HEK293 (cell line): ENCODE measurements at regions not wholly inside any gene's neighbourhood (a gene's known extent, or its start where the extent isn't known, plus 50 kb on each side); places are given as distances from the start of the nearest gene placed in this dataset.

Source experiments
- CTCF ChIA-PET: fragments of 350-600 bp; formaldehyde crosslinking; extraction: SDS; loops from one replicate; lab custom pipeline; 2021; ENCODE audit warnings: antibody characterized with exemption; lab: Yijun Ruan, JAX
- POLR2A ChIA-PET: fragments of 300-600 bp; formaldehyde crosslinking; extraction: SDS; loops from one replicate; lab custom pipeline; 2020; ENCODE audit warnings: antibody characterized with exemption, inconsistent platforms; lab: Yijun Ruan, JAX
- H3K27ac ChIP-seq: fragments of 200-500 bp; sonication (Bioruptor generic); 2 replicates; pipeline ENCODE4 v1.5.1; 2014; ENCODE audit warnings: low read depth, low read length, control low read depth, inconsistent platforms; ENCODE audit errors: extremely low read depth
- H3K36me3 ChIP-seq, 2 experiments: fragments of 200-500 bp in 1 of 2; sonication (Bioruptor generic) in 1 of 2; 1 replicate in 1 of 2; 2 replicates in 1 of 2; pipeline ENCODE4 v1.5.1; 2014 to 2017; ENCODE audit warnings: inconsistent platforms in 2 of 2, low read length in 2 of 2; ENCODE audit not compliant: control insufficient read depth in 2 of 2, insufficient read depth in 1 of 2
- H3K4me1 ChIP-seq: fragments of 200-500 bp; sonication (Bioruptor generic); 2 replicates; pipeline ENCODE4 v1.5.1; 2014; ENCODE audit warnings: mild to moderate bottlenecking, low read length, inconsistent platforms; ENCODE audit not compliant: control insufficient read depth, insufficient read depth
- H3K4me3 ChIP-seq: 2 replicates; pipeline ENCODE4 v1.5.1; 2011; ENCODE audit warnings: low read depth, mild to moderate bottlenecking, control low read depth, low read length, moderate library complexity
- H3K9me3 ChIP-seq: fragments of 200-500 bp; sonication (Bioruptor generic); 2 replicates; pipeline ENCODE4 v1.5.1; 2014; ENCODE audit warnings: low read depth, low read length, inconsistent platforms; ENCODE audit not compliant: control insufficient read depth, insufficient read depth
- GLI2 ChIP-seq: fragments of 450-650 bp; formaldehyde crosslinking; IDR thresholded peaks from 2 replicates; pipeline ENCODE4; 2017; ENCODE audit warnings: missing biosample characterization, missing genetic modification characterization, low read depth, borderline replicate concordance
- KLF7 ChIP-seq: fragments of 450-650 bp; formaldehyde crosslinking; IDR thresholded peaks from 2 replicates; pipeline ENCODE4 v1.5.1; 2016; ENCODE audit warnings: missing biosample characterization, missing genetic modification characterization, borderline replicate concordance
- TRIM28 ChIP-seq: IDR thresholded peaks from 2 replicates; pipeline ENCODE4 v1.6.1; 2011; ENCODE audit warnings: low read length, control low read depth, borderline replicate concordance
- ZFHX2 ChIP-seq: fragments of 450-650 bp; formaldehyde crosslinking; conservative IDR thresholded peaks from 2 replicates; pipeline ENCODE4 v1.5.1; 2016; ENCODE audit warnings: missing biosample characterization, missing genetic modification characterization
- ZFP37 ChIP-seq: fragments of 450-650 bp; formaldehyde crosslinking; IDR thresholded peaks from 2 replicates; pipeline ENCODE4 v1.5.1; 2016; ENCODE audit warnings: missing biosample characterization, missing genetic modification characterization
- ZNF10 ChIP-seq: fragments of 450-650 bp; formaldehyde crosslinking; IDR thresholded peaks from 2 replicates; pipeline ENCODE4 v1.5.1; 2017; ENCODE audit warnings: missing biosample characterization, missing genetic modification characterization
- ZNF114 ChIP-seq: fragments of 450-650 bp; formaldehyde crosslinking; IDR thresholded peaks from 2 replicates; pipeline ENCODE4 v1.5.0; 2017; ENCODE audit warnings: missing biosample characterization, missing genetic modification characterization
- ZNF169 ChIP-seq: fragments of 450-650 bp; formaldehyde crosslinking; IDR thresholded peaks from 2 replicates; pipeline ENCODE4 v1.5.1; 2016; ENCODE audit warnings: missing biosample characterization, missing genetic modification characterization
- ZNF202 ChIP-seq: fragments of 450-650 bp; formaldehyde crosslinking; IDR thresholded peaks from 2 replicates; pipeline ENCODE4 v1.5.1; 2016; ENCODE audit warnings: missing biosample characterization, missing genetic modification characterization, borderline replicate concordance
- ZNF24 ChIP-seq: fragments of 450-650 bp; formaldehyde crosslinking; IDR thresholded peaks from 2 replicates; pipeline ENCODE4 v1.5.1; 2016; ENCODE audit warnings: missing biosample characterization, missing genetic modification characterization
- ZNF341 ChIP-seq: fragments of 450-650 bp; formaldehyde crosslinking; IDR thresholded peaks from 2 replicates; pipeline ENCODE4; 2016; ENCODE audit warnings: low read depth, missing biosample characterization, missing genetic modification characterization
- ZNF394 ChIP-seq: fragments of 450-650 bp; formaldehyde crosslinking; IDR thresholded peaks from 2 replicates; pipeline ENCODE4 v1.5.1; 2016; ENCODE audit warnings: missing biosample characterization, missing genetic modification characterization, mild to moderate bottlenecking, moderate library complexity, borderline replicate concordance
- ZNF518A ChIP-seq: fragments of 450-650 bp; formaldehyde crosslinking; conservative IDR thresholded peaks from 2 replicates; pipeline ENCODE4 v1.5.1; 2016; ENCODE audit warnings: low read depth, missing biosample characterization, missing genetic modification characterization
- ZNF664 ChIP-seq: fragments of 450-650 bp; formaldehyde crosslinking; IDR thresholded peaks from 2 replicates; pipeline ENCODE4 v1.5.1; 2016; ENCODE audit warnings: missing biosample characterization, missing genetic modification characterization
- TF ChIP-seq, protein P1 (sequence below): fragments of 450-650 bp; formaldehyde crosslinking; IDR thresholded peaks from 2 replicates; pipeline ENCODE4 v1.5.1; 2016; ENCODE audit warnings: missing biosample characterization, missing genetic modification characterization
- TF ChIP-seq, protein P2 (sequence below): fragments of 450-650 bp; formaldehyde crosslinking; IDR thresholded peaks from 2 replicates; pipeline ENCODE4 v1.5.0; 2017; ENCODE audit warnings: missing biosample characterization, missing genetic modification characterization, borderline replicate concordance
- TF ChIP-seq, protein P3 (sequence below): fragments of 450-650 bp; formaldehyde crosslinking; IDR thresholded peaks from 2 replicates; pipeline ENCODE4 v1.5.1; 2017; ENCODE audit warnings: missing biosample characterization, missing genetic modification characterization
- TF ChIP-seq, protein P4 (sequence below): fragments of 450-650 bp; formaldehyde crosslinking; IDR thresholded peaks from 2 replicates; pipeline ENCODE4 v1.5.1; 2016; ENCODE audit warnings: missing biosample characterization, missing genetic modification characterization

DNA sequence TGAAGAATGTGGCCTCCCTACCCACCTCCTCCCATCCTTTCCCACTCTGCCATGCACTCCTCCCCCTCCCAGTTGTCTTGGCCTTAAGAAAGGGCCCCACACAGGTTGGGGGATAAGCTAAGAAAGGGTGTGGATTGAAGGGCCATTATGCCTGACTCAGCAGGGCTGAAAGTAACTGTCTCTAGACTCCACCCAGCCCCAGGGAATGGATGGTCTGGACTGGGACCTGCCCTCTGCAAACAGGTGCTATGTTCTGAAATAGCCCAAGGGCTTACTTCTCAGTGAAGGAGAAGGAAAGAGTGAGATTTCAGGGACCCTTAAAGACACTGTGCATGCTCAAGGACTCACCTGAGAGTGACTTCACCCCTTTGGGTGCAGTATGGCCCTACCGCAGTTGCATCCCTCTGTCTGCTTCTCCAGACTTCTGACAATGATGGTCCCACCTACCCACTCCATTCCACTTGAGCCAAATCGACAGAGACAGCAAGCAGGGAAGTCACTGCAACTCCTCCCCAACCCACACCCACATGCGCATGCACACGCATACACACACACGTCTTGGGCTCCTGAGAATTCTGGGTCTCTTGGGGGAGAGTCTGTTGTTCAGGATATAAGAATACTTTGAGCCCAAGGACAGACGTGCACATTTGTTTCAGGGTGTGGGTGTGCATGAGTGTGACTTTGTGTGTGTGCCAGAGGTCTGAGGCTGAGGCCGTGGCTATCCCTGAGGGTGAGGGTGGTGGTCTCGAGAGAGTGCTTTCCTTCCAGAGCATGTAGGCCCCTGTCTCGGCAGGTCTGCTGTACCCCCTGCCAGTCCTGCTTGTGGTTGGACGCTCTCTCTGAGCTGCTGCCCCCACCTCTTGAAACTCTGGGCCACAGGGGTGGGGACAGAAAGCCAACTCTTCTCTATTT is 231.9 kb downstream of the PTPRU start:
- POLR2A ChIA-PET = no interaction called here
- no peaks in the 10 kb centered on the region for H3K36me3 ChIP-seq
- H3K4me3 ChIP-seq = no peak overlapping the region
- no peak overlapping the region for H3K27ac ChIP-seq
- CTCF ChIA-PET = interaction anchor here (0.6 to 0.7 kb wide), 2 partner anchors 671 to 710 kb away, joined by 4 to 9 read pairs; no protein-coding TSS in a partner anchor
- H3K9me3 ChIP-seq = no peaks in the 10 kb centered on the region
- no peaks in the 10 kb centered on the region for H3K4me1 ChIP-seq
- TF ChIP-seq ZNF202 = no peak
- TF ChIP-seq, protein P1, sequence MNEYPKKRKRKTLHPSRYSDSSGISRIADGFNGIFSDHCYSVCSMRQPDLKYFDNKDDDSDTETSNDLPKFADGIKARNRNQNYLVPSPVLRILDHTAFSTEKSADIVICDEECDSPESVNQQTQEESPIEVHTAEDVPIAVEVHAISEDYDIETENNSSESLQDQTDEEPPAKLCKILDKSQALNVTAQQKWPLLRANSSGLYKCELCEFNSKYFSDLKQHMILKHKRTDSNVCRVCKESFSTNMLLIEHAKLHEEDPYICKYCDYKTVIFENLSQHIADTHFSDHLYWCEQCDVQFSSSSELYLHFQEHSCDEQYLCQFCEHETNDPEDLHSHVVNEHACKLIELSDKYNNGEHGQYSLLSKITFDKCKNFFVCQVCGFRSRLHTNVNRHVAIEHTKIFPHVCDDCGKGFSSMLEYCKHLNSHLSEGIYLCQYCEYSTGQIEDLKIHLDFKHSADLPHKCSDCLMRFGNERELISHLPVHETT (tag by site-specific recombination) = no peak
- no peak for TF ChIP-seq ZNF394 (tag by site-specific recombination)
- TF ChIP-seq ZNF518A = no peak
- no peak for TF ChIP-seq ZNF169 (tag by site-specific recombination)
- TF ChIP-seq TRIM28 = no peak
- no peak for TF ChIP-seq KLF7
- TF ChIP-seq ZNF664 (tag by site-specific recombination) = no peak
- TF ChIP-seq, protein P2, sequence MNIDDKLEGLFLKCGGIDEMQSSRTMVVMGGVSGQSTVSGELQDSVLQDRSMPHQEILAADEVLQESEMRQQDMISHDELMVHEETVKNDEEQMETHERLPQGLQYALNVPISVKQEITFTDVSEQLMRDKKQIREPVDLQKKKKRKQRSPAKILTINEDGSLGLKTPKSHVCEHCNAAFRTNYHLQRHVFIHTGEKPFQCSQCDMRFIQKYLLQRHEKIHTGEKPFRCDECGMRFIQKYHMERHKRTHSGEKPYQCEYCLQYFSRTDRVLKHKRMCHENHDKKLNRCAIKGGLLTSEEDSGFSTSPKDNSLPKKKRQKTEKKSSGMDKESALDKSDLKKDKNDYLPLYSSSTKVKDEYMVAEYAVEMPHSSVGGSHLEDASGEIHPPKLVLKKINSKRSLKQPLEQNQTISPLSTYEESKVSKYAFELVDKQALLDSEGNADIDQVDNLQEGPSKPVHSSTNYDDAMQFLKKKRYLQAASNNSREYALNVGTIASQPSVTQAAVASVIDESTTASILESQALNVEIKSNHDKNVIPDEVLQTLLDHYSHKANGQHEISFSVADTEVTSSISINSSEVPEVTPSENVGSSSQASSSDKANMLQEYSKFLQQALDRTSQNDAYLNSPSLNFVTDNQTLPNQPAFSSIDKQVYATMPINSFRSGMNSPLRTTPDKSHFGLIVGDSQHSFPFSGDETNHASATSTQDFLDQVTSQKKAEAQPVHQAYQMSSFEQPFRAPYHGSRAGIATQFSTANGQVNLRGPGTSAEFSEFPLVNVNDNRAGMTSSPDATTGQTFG = no peak
- TF ChIP-seq ZFP37 (tag by site-specific recombination) = no peak
- TF ChIP-seq ZNF114 (tag by site-specific recombination) = no peak
- TF ChIP-seq, protein P3, sequence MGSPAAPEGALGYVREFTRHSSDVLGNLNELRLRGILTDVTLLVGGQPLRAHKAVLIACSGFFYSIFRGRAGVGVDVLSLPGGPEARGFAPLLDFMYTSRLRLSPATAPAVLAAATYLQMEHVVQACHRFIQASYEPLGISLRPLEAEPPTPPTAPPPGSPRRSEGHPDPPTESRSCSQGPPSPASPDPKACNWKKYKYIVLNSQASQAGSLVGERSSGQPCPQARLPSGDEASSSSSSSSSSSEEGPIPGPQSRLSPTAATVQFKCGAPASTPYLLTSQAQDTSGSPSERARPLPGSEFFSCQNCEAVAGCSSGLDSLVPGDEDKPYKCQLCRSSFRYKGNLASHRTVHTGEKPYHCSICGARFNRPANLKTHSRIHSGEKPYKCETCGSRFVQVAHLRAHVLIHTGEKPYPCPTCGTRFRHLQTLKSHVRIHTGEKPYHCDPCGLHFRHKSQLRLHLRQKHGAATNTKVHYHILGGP = no peak
- TF ChIP-seq, protein P4, sequence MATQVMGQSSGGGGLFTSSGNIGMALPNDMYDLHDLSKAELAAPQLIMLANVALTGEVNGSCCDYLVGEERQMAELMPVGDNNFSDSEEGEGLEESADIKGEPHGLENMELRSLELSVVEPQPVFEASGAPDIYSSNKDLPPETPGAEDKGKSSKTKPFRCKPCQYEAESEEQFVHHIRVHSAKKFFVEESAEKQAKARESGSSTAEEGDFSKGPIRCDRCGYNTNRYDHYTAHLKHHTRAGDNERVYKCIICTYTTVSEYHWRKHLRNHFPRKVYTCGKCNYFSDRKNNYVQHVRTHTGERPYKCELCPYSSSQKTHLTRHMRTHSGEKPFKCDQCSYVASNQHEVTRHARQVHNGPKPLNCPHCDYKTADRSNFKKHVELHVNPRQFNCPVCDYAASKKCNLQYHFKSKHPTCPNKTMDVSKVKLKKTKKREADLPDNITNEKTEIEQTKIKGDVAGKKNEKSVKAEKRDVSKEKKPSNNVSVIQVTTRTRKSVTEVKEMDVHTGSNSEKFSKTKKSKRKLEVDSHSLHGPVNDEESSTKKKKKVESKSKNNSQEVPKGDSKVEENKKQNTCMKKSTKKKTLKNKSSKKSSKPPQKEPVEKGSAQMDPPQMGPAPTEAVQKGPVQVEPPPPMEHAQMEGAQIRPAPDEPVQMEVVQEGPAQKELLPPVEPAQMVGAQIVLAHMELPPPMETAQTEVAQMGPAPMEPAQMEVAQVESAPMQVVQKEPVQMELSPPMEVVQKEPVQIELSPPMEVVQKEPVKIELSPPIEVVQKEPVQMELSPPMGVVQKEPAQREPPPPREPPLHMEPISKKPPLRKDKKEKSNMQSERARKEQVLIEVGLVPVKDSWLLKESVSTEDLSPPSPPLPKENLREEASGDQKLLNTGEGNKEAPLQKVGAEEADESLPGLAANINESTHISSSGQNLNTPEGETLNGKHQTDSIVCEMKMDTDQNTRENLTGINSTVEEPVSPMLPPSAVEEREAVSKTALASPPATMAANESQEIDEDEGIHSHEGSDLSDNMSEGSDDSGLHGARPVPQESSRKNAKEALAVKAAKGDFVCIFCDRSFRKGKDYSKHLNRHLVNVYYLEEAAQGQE = no peak
- no peak for TF ChIP-seq ZNF10 (tag by site-specific recombination)
- TF ChIP-seq ZNF24 = no peak
- no peak for TF ChIP-seq GLI2
- no peak for TF ChIP-seq ZNF341 (tag by site-specific recombination)
- no peak for TF ChIP-seq ZFHX2 (tag by site-specific recombination)
